ENCODE measurements at regions not wholly inside any gene's neighbourhood (a gene's known extent, or its start where the extent isn't known, plus 50 kb on each side); places are given as distances from the start of the nearest gene placed in this dataset.

DNA sequence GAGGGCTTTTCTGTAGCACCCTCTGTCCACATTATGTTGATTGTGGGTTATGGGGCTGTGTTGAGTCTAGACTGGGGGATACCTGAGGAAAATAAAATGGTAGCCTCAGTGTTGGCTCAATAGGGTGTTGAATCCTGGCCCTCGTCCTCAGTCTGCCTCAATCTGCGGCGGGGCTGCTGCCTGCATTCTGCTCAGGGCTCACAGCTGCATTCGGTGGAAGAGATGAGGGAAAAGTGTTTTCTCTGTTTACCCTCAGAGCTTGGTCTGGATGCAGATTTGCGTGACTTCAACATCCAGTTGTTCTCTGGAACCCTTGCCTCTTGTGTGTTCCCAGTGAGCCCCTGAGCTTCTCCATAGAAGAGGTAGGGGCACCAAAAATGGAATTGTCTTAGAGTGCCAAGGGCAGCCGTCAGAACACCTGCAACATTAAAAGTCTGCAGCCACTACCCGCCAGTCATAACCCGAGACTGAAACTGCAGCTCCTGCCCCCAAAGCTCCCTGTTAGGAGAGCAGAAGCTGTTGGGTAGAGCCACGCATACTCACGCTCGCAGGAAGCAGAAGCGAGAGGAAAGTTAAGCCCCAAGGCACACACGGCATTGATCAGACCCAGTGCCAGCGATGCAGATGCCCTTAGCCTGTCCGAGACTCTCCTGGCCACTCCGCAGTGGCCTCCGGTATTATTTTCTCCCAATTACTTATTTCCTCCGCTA, 215.3 kb upstream of the C1orf174 start:
- TF ChIP-seq YY1 (IDR thresholded peaks at IDR 0.05; ENCODE audit: insufficient read depth, insufficient read length) = no peak
- no peak for TF ChIP-seq SUZ12 (IDR thresholded peaks at IDR 0.05; ENCODE audit: extremely low read depth, insufficient read depth, insufficient read length)
- no peak for TF ChIP-seq ZNF274 (IDR thresholded peaks at IDR 0.05; ENCODE audit: low read depth, low read length)

All from NT2/D1 (cell line).